Neural cell (in vitro differentiated cells): ENCODE measurements at regions not wholly inside any gene's neighbourhood (a gene's known extent, or its start where the extent isn't known, plus 50 kb on each side); places are given as distances from the start of the nearest gene placed in this dataset.

Experiments used
- H2AFZ ChIP-seq: fragments of 200-600, 300-800 bp; sonication (generic), shearing (Covaris generic); 2 replicates; pipeline ENCODE4 v1.6.0; 2014; ENCODE audit warnings: low read depth, mild to moderate bottlenecking, antibody characterized with exemption, low read length, moderate library complexity
- H3F3A ChIP-seq: fragments of 200-600 bp; shearing (Covaris generic); 2 replicates; pipeline ENCODE4 v1.6.1; 2016; ENCODE audit warnings: mild to moderate bottlenecking, moderate library complexity, mixed read lengths, antibody characterized with exemption, low read length; ENCODE audit not compliant: insufficient read depth, poor library complexity, severe bottlenecking
- H3K27ac ChIP-seq: fragments of 200-600, 300-800 bp; sonication (generic), shearing (Covaris generic); 2 replicates; pipeline ENCODE4 v1.5.1; 2014; ENCODE audit warnings: mild to moderate bottlenecking, low read length, moderate library complexity
- H3K27me3 ChIP-seq: fragments of 300-800, 200-600 bp; sonication (generic), shearing (Covaris generic); 2 replicates; pipeline ENCODE4 v1.6.0; 2014; ENCODE audit warnings: mild to moderate bottlenecking, low read depth, low read length, moderate library complexity; ENCODE audit not compliant: insufficient read depth
- H3K36me3 ChIP-seq: fragments of 300-800, 200-600 bp; sonication (generic), shearing (Covaris generic); 2 replicates; pipeline ENCODE4 v1.5.1; 2014; ENCODE audit warnings: mild to moderate bottlenecking, antibody characterized with exemption, low read length, moderate library complexity; ENCODE audit not compliant: insufficient read depth
- H3K4me2 ChIP-seq: fragments of 300-800, 200-600 bp; sonication (generic), shearing (Covaris generic); 2 replicates; pipeline ENCODE4 v1.6.0; 2014; ENCODE audit warnings: mild to moderate bottlenecking, low read length
- H3K4me3 ChIP-seq: fragments of 300-800, 200-600 bp; sonication (generic), shearing (Covaris generic); 2 replicates; pipeline ENCODE4 v1.5.1; 2014; ENCODE audit warnings: mild to moderate bottlenecking, low read length, moderate library complexity
- H3K79me2 ChIP-seq: fragments of 200-600 bp; shearing (Covaris generic); replicated peaks from 2 replicates; pipeline ENCODE4 v1.6.0; 2014; ENCODE audit warnings: mild to moderate bottlenecking, low read length, moderate library complexity; ENCODE audit not compliant: insufficient read depth
- H3K9ac ChIP-seq: fragments of 300-800, 200-600 bp; sonication (generic), shearing (Covaris generic); 2 replicates; pipeline ENCODE4 v1.6.1; 2016; ENCODE audit warnings: mild to moderate bottlenecking, low read length, mixed read lengths
- H3K9me2 ChIP-seq: fragments of 200-600 bp; shearing (Covaris generic); 2 replicates; pipeline ENCODE4 v1.6.1; 2016; ENCODE audit warnings: mild to moderate bottlenecking, low read length, mixed read lengths; ENCODE audit not compliant: insufficient read depth
- H3K9me3 ChIP-seq: fragments of 200-600, 300-800 bp; sonication (generic), shearing (Covaris generic); 2 replicates; pipeline ENCODE4 v1.6.1; 2016; ENCODE audit warnings: mild to moderate bottlenecking, mixed run types, low read length, moderate library complexity, mixed read lengths
- H4K20me1 ChIP-seq: fragments of 200-600 bp; shearing (Covaris generic); 2 replicates; pipeline ENCODE4 v1.6.1; 2016; ENCODE audit warnings: mild to moderate bottlenecking, mixed run types; ENCODE audit not compliant: insufficient read depth
- EP300 ChIP-seq: fragments of 450-650 bp; conservative IDR thresholded peaks from 2 replicates; pipeline ENCODE4 v1.6.1; 2014; ENCODE audit warnings: antibody characterized with exemption, mild to moderate bottlenecking, moderate library complexity; ENCODE audit not compliant: poor library complexity, severe bottlenecking
- EZH2 ChIP-seq: fragments of 200-600, 300-800 bp; shearing (Covaris generic), sonication (generic); IDR thresholded peaks from 2 replicates; pipeline ENCODE4 v1.6.1; 2014; ENCODE audit warnings: antibody characterized with exemption, low read length, borderline replicate concordance, mild to moderate bottlenecking; ENCODE audit not compliant: insufficient read depth, poor library complexity, severe bottlenecking
- MXI1 ChIP-seq: fragments of 450-650 bp; conservative IDR thresholded peaks from 2 replicates; pipeline ENCODE4 v1.6.1; 2014; ENCODE audit warnings: antibody characterized with exemption, mild to moderate bottlenecking; ENCODE audit not compliant: poor library complexity, severe bottlenecking
- POLR2AphosphoS5 ChIP-seq: IDR thresholded peaks from 2 replicates; pipeline ENCODE4 v1.6.1; 2012
- RAD21 ChIP-seq: fragments of 450-650 bp; conservative IDR thresholded peaks from 2 replicates; pipeline ENCODE4 v1.6.1; 2014; ENCODE audit warnings: antibody characterized with exemption, mild to moderate bottlenecking, moderate library complexity
- SMC3 ChIP-seq: fragments of 450-650 bp; conservative IDR thresholded peaks from 2 replicates; pipeline ENCODE4 v1.6.1; 2014; ENCODE audit warnings: antibody characterized with exemption, mild to moderate bottlenecking, moderate library complexity; ENCODE audit not compliant: poor library complexity
- TAF1 ChIP-seq: IDR thresholded peaks from 2 replicates; pipeline ENCODE4 v1.6.1; 2012; ENCODE audit warnings: low read depth
- TF ChIP-seq, protein P1 (sequence below): IDR thresholded peaks from 2 replicates; pipeline ENCODE4 v1.6.1; 2012; ENCODE audit warnings: borderline replicate concordance
- TF ChIP-seq, protein P2 (sequence below): fragments of 450-650 bp; IDR thresholded peaks from 2 replicates; pipeline ENCODE4 v1.5.1; 2014; ENCODE audit warnings: antibody characterized with exemption, mild to moderate bottlenecking, moderate library complexity; ENCODE audit not compliant: poor library complexity, severe bottlenecking

DNA sequence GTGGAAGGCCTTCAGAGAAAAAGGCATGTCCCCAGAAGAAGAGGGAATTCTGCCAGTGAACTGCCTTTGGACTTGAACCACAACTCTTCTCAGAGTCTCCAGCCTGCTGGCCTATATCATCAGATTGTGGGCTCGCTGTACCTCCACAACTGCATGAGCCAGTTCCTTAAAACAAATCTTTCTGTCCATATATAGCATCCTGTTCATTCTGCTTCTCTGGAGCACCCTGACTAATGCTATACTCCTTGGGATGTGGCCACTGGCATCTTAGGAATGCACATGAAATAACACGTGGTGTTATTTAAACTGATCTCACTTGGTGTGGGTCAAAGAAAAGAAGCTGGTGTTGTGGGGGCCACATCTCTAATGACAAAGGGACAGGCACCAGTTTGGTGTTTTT, 58.3 kb upstream of the VSTM5 start:
- Histone ChIP-seq H3K9me3 (no peaks in the 10 kb centered on the region), H3K27me3 (no peaks in the 10 kb centered on the region), H3K9me2 (no peaks in the 10 kb centered on the region), H3K4me2 (no peak overlapping the region), H3F3A (no peaks in the 10 kb centered on the region), H2AFZ (no peak overlapping the region), H3K9ac (no peak overlapping the region), H3K4me3 (no peak overlapping the region), H4K20me1 (no peaks in the 10 kb centered on the region), H3K36me3 (no peaks in the 10 kb centered on the region), H3K79me2 (no peaks in the 10 kb centered on the region), H3K27ac (no peak overlapping the region)
- no peak for TF ChIP-seq TAF1
- no peak for TF ChIP-seq MXI1
- TF ChIP-seq SMC3, result no peak
- no peak for TF ChIP-seq EZH2
- TF ChIP-seq, protein P1, sequence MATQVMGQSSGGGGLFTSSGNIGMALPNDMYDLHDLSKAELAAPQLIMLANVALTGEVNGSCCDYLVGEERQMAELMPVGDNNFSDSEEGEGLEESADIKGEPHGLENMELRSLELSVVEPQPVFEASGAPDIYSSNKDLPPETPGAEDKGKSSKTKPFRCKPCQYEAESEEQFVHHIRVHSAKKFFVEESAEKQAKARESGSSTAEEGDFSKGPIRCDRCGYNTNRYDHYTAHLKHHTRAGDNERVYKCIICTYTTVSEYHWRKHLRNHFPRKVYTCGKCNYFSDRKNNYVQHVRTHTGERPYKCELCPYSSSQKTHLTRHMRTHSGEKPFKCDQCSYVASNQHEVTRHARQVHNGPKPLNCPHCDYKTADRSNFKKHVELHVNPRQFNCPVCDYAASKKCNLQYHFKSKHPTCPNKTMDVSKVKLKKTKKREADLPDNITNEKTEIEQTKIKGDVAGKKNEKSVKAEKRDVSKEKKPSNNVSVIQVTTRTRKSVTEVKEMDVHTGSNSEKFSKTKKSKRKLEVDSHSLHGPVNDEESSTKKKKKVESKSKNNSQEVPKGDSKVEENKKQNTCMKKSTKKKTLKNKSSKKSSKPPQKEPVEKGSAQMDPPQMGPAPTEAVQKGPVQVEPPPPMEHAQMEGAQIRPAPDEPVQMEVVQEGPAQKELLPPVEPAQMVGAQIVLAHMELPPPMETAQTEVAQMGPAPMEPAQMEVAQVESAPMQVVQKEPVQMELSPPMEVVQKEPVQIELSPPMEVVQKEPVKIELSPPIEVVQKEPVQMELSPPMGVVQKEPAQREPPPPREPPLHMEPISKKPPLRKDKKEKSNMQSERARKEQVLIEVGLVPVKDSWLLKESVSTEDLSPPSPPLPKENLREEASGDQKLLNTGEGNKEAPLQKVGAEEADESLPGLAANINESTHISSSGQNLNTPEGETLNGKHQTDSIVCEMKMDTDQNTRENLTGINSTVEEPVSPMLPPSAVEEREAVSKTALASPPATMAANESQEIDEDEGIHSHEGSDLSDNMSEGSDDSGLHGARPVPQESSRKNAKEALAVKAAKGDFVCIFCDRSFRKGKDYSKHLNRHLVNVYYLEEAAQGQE, result no peak
- no peak for TF ChIP-seq POLR2AphosphoS5
- TF ChIP-seq RAD21, result no peak
- TF ChIP-seq, protein P2, sequence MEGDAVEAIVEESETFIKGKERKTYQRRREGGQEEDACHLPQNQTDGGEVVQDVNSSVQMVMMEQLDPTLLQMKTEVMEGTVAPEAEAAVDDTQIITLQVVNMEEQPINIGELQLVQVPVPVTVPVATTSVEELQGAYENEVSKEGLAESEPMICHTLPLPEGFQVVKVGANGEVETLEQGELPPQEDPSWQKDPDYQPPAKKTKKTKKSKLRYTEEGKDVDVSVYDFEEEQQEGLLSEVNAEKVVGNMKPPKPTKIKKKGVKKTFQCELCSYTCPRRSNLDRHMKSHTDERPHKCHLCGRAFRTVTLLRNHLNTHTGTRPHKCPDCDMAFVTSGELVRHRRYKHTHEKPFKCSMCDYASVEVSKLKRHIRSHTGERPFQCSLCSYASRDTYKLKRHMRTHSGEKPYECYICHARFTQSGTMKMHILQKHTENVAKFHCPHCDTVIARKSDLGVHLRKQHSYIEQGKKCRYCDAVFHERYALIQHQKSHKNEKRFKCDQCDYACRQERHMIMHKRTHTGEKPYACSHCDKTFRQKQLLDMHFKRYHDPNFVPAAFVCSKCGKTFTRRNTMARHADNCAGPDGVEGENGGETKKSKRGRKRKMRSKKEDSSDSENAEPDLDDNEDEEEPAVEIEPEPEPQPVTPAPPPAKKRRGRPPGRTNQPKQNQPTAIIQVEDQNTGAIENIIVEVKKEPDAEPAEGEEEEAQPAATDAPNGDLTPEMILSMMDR, result no peak
- TF ChIP-seq EP300, result no peak

DNA sequence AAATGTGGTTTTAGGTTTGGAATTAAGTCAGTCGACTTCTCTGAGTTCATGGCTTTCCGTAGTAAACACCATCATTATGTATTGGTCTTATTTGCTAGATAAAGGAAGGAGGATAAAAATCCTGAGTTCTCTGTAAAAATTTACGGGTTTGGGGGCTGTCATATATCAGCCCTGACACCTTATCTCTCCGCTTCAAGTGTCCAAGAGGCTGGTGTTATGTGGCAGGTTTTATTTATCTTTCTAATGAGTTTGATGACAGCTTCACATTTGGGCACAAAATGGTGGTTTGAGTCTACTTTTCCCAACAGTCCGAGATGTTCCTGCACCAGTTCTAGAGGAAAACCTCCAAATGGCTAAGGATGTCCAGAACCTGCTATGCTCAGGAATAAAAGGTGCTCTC, 67.3 kb upstream of the VSTM5 start:
- no peak for TF ChIP-seq EZH2
- TF ChIP-seq POLR2AphosphoS5, result no peak
- no peak for TF ChIP-seq MXI1
- TF ChIP-seq, protein P1, result no peak
- Histone ChIP-seq H2AFZ (no peak overlapping the region), H3K4me3 (no peak overlapping the region), H3K9me3 (no peaks in the 10 kb centered on the region), H3K9me2 (no peaks in the 10 kb centered on the region), H4K20me1 (no peaks in the 10 kb centered on the region), H3K9ac (no peak overlapping the region), H3K4me2 (no peak overlapping the region), H3K36me3 (no peaks in the 10 kb centered on the region), H3K27me3 (no peaks in the 10 kb centered on the region), H3F3A (no peaks in the 10 kb centered on the region), H3K79me2 (no peaks in the 10 kb centered on the region), H3K27ac (no peak overlapping the region)
